DOHH2 (cell line): ENCODE measurements at regions not wholly inside any gene's neighbourhood (a gene's known extent, or its start where the extent isn't known, plus 50 kb on each side); places are given as distances from the start of the nearest gene placed in this dataset.

Experiments used
- H3F3A ChIP-seq: fragments of 200-600 bp; sonication (generic), shearing (Covaris generic); 2 replicates; pipeline ENCODE4 v1.6.0; 2016; ENCODE audit warnings: antibody characterized with exemption, mild to moderate bottlenecking; ENCODE audit not compliant: control insufficient read depth, insufficient read depth
- H3K27ac ChIP-seq: fragments of 200-600 bp; sonication (generic); 2 replicates; pipeline ENCODE4 v1.5.1; 2014; ENCODE audit warnings: low read depth, mild to moderate bottlenecking, low read length, moderate library complexity
- H3K27me3 ChIP-seq: fragments of 200-600 bp; sonication (generic); 2 replicates; pipeline ENCODE4 v1.6.1; 2014; ENCODE audit warnings: mild to moderate bottlenecking, low read length, mixed read lengths; ENCODE audit not compliant: control insufficient read depth
- H3K36me3 ChIP-seq: fragments of 200-600 bp; sonication (generic); 2 replicates; pipeline ENCODE4 v1.6.1; 2014; ENCODE audit warnings: mild to moderate bottlenecking, low read length, moderate library complexity, mixed read lengths; ENCODE audit not compliant: control insufficient read depth
- H3K4me1 ChIP-seq: fragments of 200-600 bp; sonication (generic); 2 replicates; pipeline ENCODE4 v1.6.1; 2014; ENCODE audit warnings: mild to moderate bottlenecking, low read length, mixed read lengths; ENCODE audit not compliant: control insufficient read depth
- H3K4me2 ChIP-seq: fragments of 200-600 bp; sonication (generic); 2 replicates; pipeline ENCODE4 v1.6.0; 2014; ENCODE audit warnings: mild to moderate bottlenecking, low read length, moderate library complexity
- H3K4me3 ChIP-seq: fragments of 200-600 bp; sonication (generic); 2 replicates; pipeline ENCODE4 v1.5.1; 2014; ENCODE audit warnings: mild to moderate bottlenecking, low read length, mixed read lengths
- H3K79me2 ChIP-seq: fragments of 200-600 bp; sonication (generic); 2 replicates; pipeline ENCODE4 v1.6.1; 2014; ENCODE audit warnings: mild to moderate bottlenecking, low read length, mixed read lengths; ENCODE audit not compliant: control insufficient read depth
- H3K9me2 ChIP-seq: fragments of 200-600 bp; sonication (generic); replicated peaks from 2 replicates; pipeline ENCODE4 v1.6.1; 2014; ENCODE audit warnings: mild to moderate bottlenecking, low read length, mixed read lengths; ENCODE audit not compliant: control insufficient read depth
- H3K9me3 ChIP-seq: fragments of 200-600 bp; sonication (generic); 2 replicates; pipeline ENCODE4 v1.6.1; 2014; ENCODE audit warnings: antibody characterized with exemption, low read length, mixed read lengths; ENCODE audit not compliant: control insufficient read depth, insufficient read depth
- H4K20me1 ChIP-seq: fragments of 200-600 bp; sonication (generic); 2 replicates; pipeline ENCODE4 v1.6.0; 2014; ENCODE audit warnings: low read depth, mild to moderate bottlenecking, antibody characterized with exemption, low read length, moderate library complexity; ENCODE audit not compliant: control insufficient read depth, insufficient read depth
- CTCF ChIP-seq: fragments of 200-600 bp; sonication (generic); IDR thresholded peaks from one replicate; pipeline ENCODE4 v1.5.1; 2014; ENCODE audit warnings: antibody characterized with exemption, mild to moderate bottlenecking, low read depth, low read length; ENCODE audit not compliant: poor library complexity, severe bottlenecking
- EZH2phosphoT487 ChIP-seq: fragments of 200-600 bp; sonication (generic); IDR thresholded peaks from 2 replicates; pipeline ENCODE4 v1.6.1; 2017; ENCODE audit warnings: borderline replicate concordance, mild to moderate bottlenecking, antibody characterized with exemption, low read length, moderate library complexity, mixed read lengths

- no peaks in the 10 kb centered on the region for H4K20me1 ChIP-seq
- no peak overlapping the region for H3K27ac ChIP-seq
- no peaks in the 10 kb centered on the region for H3K9me2 ChIP-seq
- no peaks in the 10 kb centered on the region for H3F3A ChIP-seq
- H3K4me1 ChIP-seq = no peaks in the 10 kb centered on the region
- H3K27me3 ChIP-seq = no peaks in the 10 kb centered on the region
- H3K4me2 ChIP-seq = no peak overlapping the region
- no peak overlapping the region for H3K4me3 ChIP-seq
- H3K79me2 ChIP-seq = no peaks in the 10 kb centered on the region
- no peak for TF ChIP-seq CTCF
- H3K36me3 ChIP-seq = no peaks in the 10 kb centered on the region
- no peaks in the 10 kb centered on the region for H3K9me3 ChIP-seq
These were observed 117.7 kb upstream of the SMIM21 start for GRCh38 chr18:75545189-75545588.

- Histone ChIP-seq H3K27me3 (no peaks in the 10 kb centered on the region), H3K27ac (no peak overlapping the region), H3K9me2 (no peaks in the 10 kb centered on the region), H3K4me3 (no peak overlapping the region), H3K4me2 (no peak overlapping the region), H3K9me3 (no peaks in the 10 kb centered on the region), H3K36me3 (no peaks in the 10 kb centered on the region), H4K20me1 (no peaks in the 10 kb centered on the region), H3F3A (no peaks in the 10 kb centered on the region), H3K79me2 (no peaks in the 10 kb centered on the region), H3K4me1 (no peaks in the 10 kb centered on the region)
- TF ChIP-seq CTCF = no peak
- TF ChIP-seq EZH2phosphoT487 = no peak
These were observed 117.0 kb upstream of the SMIM21 start for GRCh38 chr18:75544496-75544895.

- Histone ChIP-seq H3K79me2 (no peaks in the 10 kb centered on the region), H3K36me3 (no peaks in the 10 kb centered on the region), H3K4me1 (no peaks in the 10 kb centered on the region), H3K4me3 (no peak overlapping the region), H3K27me3 (no peaks in the 10 kb centered on the region), H3K9me2 (no peaks in the 10 kb centered on the region), H3F3A (no peaks in the 10 kb centered on the region), H3K4me2 (no peak overlapping the region), H4K20me1 (no peaks in the 10 kb centered on the region), H3K27ac (no peak overlapping the region), H3K9me3 (no peaks in the 10 kb centered on the region)
- TF ChIP-seq CTCF (no peak), EZH2phosphoT487 (no peak)
These were observed 116.6 kb upstream of the SMIM21 start for GRCh38 chr18:75544051-75544481.

- no peaks in the 10 kb centered on the region for H3K9me2 ChIP-seq
- H3K27ac ChIP-seq = no peak overlapping the region
- H3K36me3 ChIP-seq = no peaks in the 10 kb centered on the region
- H3K27me3 ChIP-seq = no peaks in the 10 kb centered on the region
- H3F3A ChIP-seq = no peaks in the 10 kb centered on the region
- H3K9me3 ChIP-seq = no peaks in the 10 kb centered on the region
- H3K4me3 ChIP-seq = no peak overlapping the region
- no peak overlapping the region for H3K4me2 ChIP-seq
- no peaks in the 10 kb centered on the region for H3K79me2 ChIP-seq
- no peaks in the 10 kb centered on the region for H3K4me1 ChIP-seq
- H4K20me1 ChIP-seq = no peaks in the 10 kb centered on the region
- TF ChIP-seq EZH2phosphoT487 (no peak), CTCF (no peak)
These were observed 111.2 kb upstream of the SMIM21 start for GRCh38 chr18:75538727-75539126.
